ENCODE measurements at regions not wholly inside any gene's neighbourhood (a gene's known extent, or its start where the extent isn't known, plus 50 kb on each side); places are given as distances from the start of the nearest gene placed in this dataset.

- TF ChIP-seq POLR2AphosphoS5 (IDR thresholded peaks at IDR 0.05; ENCODE audit: low read depth) = no peak
- TF ChIP-seq GABPA (IDR thresholded peaks at IDR 0.05; ENCODE audit: low read depth) = no peak
- no peak for TF ChIP-seq CTCF (IDR thresholded peaks at IDR 0.05; ENCODE audit: insufficient read depth, low read length)
These were observed 134.2 kb upstream of the PWP1 start for GRCh38 chr12:107551434-107551833.

All from HL-60 (cell line).